Nucleus accumbens (tissue), 56 donors: ENCODE measurements at regions not wholly inside any gene's neighbourhood (a gene's known extent, or its start where the extent isn't known, plus 50 kb on each side); places are given as distances from the start of the nearest gene placed in this dataset.
A peak's percentile ranks its signal among the peaks of the same experiment; 100 is the strongest.
"Not testable (repeated sequence)": the region's sequence is repeated elsewhere in the genome, so short reads cannot be mapped to it uniquely, and the experiment has no call there.

ENCODE experiments used
- DNase-seq, 56 donors: peaks; one replicate each; lab custom pipeline; 2025; lab: John Stamatoyannopoulos, UW

- DNase-seq, result no peak
Observed at GRCh38 chr2:221778025-221778424, 205.9 kb upstream of the EPHA4 start.

- DNase-seq, result no peak
Observed at GRCh38 chr2:221777119-221777518, 205.0 kb upstream of the EPHA4 start.

- no peak for DNase-seq
Observed at GRCh38 chr2:221775096-221775495, 203.0 kb upstream of the EPHA4 start.

- peak in 2 of 56 donors; percentile 0 for DNase-seq
Observed at GRCh38 chr2:221774136-221774535, 202.0 kb upstream of the EPHA4 start.

- DNase-seq, result no peak
Observed at GRCh38 chr2:221771297-221771696, 199.2 kb upstream of the EPHA4 start.

- no peak for DNase-seq
Observed at GRCh38 chr2:221767106-221768012, 195.3 kb upstream of the EPHA4 start.

GRCh38 chr2:221762496-221762895 is 190.4 kb upstream of the EPHA4 start:
- DNase-seq, result no peak

GRCh38 chr2:221761260-221761659 is 189.2 kb upstream of the EPHA4 start:
- DNase-seq, result no peak

- DNase-seq, result no peak
Observed at GRCh38 chr2:221758076-221758475, 186.0 kb upstream of the EPHA4 start.

GRCh38 chr2:221753401-221753800 is 181.3 kb upstream of the EPHA4 start:
- no peak for DNase-seq

GRCh38 chr2:221752781-221753180 is 180.7 kb upstream of the EPHA4 start:
- no peak for DNase-seq

- no peak for DNase-seq
Observed at GRCh38 chr2:221750316-221750715, 178.2 kb upstream of the EPHA4 start.

- DNase-seq, result no peak
Observed at GRCh38 chr2:221747289-221747972, 175.3 kb upstream of the EPHA4 start.

GRCh38 chr2:221741496-221742211 is 169.6 kb upstream of the EPHA4 start:
- DNase-seq, result no peak

GRCh38 chr2:221731432-221732145 is 159.5 kb upstream of the EPHA4 start:
- no peak for DNase-seq

GRCh38 chr2:221726894-221727513 is 154.9 kb upstream of the EPHA4 start:
- no peak for DNase-seq

- DNase-seq, result no peak
Observed at GRCh38 chr2:221724631-221725203, 152.6 kb upstream of the EPHA4 start.

- not testable (repeated sequence) for DNase-seq
Observed at GRCh38 chr2:221724117-221724516, 152.0 kb upstream of the EPHA4 start.

- DNase-seq, result peak in 1 of 56 donors; percentile 1
Observed at GRCh38 chr2:221716426-221717303, 144.6 kb upstream of the EPHA4 start.
